IMR-90 (cell line): ENCODE measurements at regions not wholly inside any gene's neighbourhood (a gene's known extent, or its start where the extent isn't known, plus 50 kb on each side); places are given as distances from the start of the nearest gene placed in this dataset.

ENCODE experiments used
- ATAC-seq: fragments of 200-7000 bp; cut with Tn5 transposase; 2 replicates; pipeline ENCODE4 v1.9.1; 2020; ENCODE audit warnings: low read depth, mild to moderate bottlenecking, moderate library complexity
- BruUV-seq: library from RNA; stranded (reverse); fragments of 400-500 nt; replicated peaks from 2 replicates; lab custom pipeline; 2021; lab: Mats Ljungman, UMichigan
- CTCF ChIA-PET: fragments of 300-600 bp; formaldehyde crosslinking; extraction: SDS; loops from one replicate; lab custom pipeline; 2021; ENCODE audit warnings: antibody characterized with exemption; lab: Yijun Ruan, JAX
- POLR2A ChIA-PET: fragments of 300-600 bp; sonication (Branson Sonifier 250); formaldehyde crosslinking; loops from one replicate; lab custom pipeline; 2022; ENCODE audit warnings: antibody characterized with exemption; ENCODE audit not compliant: unreplicated experiment; lab: Charles Lee
- DNase-seq: peaks from one replicate; pipeline ENCODE4 v3.0.0; 2013
- H2AFZ ChIP-seq: replicated peaks from 2 replicates; pipeline ENCODE3; 2013; ENCODE audit warnings: low read length, mild to moderate bottlenecking; ENCODE audit not compliant: poor library complexity
- H2AK5ac ChIP-seq: 2 replicates; pipeline ENCODE4 v1.6.1; 2013; ENCODE audit warnings: low read depth, low read length, inconsistent platforms
- H2AK9ac ChIP-seq: replicated peaks from 2 replicates; pipeline ENCODE3; 2013; ENCODE audit warnings: mild to moderate bottlenecking, low read depth, low read length, moderate library complexity; ENCODE audit not compliant: poor library complexity
- H2BK120ac ChIP-seq: 2 replicates; pipeline ENCODE4 v1.6.1; 2013; ENCODE audit warnings: low read depth, low read length, inconsistent platforms
- H2BK15ac ChIP-seq: 3 replicates; pipeline ENCODE4 v1.6.1; 2013; ENCODE audit warnings: low read depth, low read length, inconsistent platforms
- H2BK20ac ChIP-seq: 2 replicates; pipeline ENCODE4 v1.6.1; 2013; ENCODE audit warnings: low read depth, mild to moderate bottlenecking, inconsistent platforms, low read length, moderate library complexity
- H2BK5ac ChIP-seq: 2 replicates; pipeline ENCODE4 v1.6.1; 2013; ENCODE audit warnings: mild to moderate bottlenecking, low read depth, low read length, inconsistent platforms; ENCODE audit not compliant: poor library complexity, severe bottlenecking
- H3K14ac ChIP-seq: replicated peaks from 2 replicates; pipeline ENCODE4 v1.6.1; 2013; ENCODE audit warnings: low read depth, low read length, inconsistent platforms
- H3K18ac ChIP-seq: 2 replicates; pipeline ENCODE4 v1.6.1; 2013; ENCODE audit warnings: low read depth, low read length, control low read depth
- H3K23ac ChIP-seq: 2 replicates; pipeline ENCODE4 v1.6.1; 2013; ENCODE audit warnings: low read depth, low read length, inconsistent platforms
- H3K27ac ChIP-seq: 2 replicates; pipeline ENCODE4 v1.5.1; 2013; ENCODE audit warnings: mild to moderate bottlenecking, control low read depth, low read length; ENCODE audit not compliant: insufficient read depth
- H3K27me3 ChIP-seq: 2 replicates; pipeline ENCODE4 v1.6.1; 2013; ENCODE audit warnings: low read length; ENCODE audit not compliant: control insufficient read depth, insufficient read depth
- H3K36me3 ChIP-seq: 2 replicates; pipeline ENCODE4 v1.6.1; 2013; ENCODE audit warnings: low read length, mixed read lengths; ENCODE audit not compliant: control insufficient read depth, insufficient read depth
- H3K4ac ChIP-seq: 2 replicates; pipeline ENCODE4 v1.6.1; 2013; ENCODE audit warnings: low read depth, low read length, inconsistent platforms
- H3K4me1 ChIP-seq: 2 replicates; pipeline ENCODE4 v1.6.1; 2013; ENCODE audit warnings: low read length, mixed read lengths; ENCODE audit not compliant: control insufficient read depth, insufficient read depth
- H3K4me2 ChIP-seq: 2 replicates; pipeline ENCODE4 v1.6.1; 2013; ENCODE audit warnings: low read depth, mild to moderate bottlenecking, control low read depth, low read length, moderate library complexity
- H3K4me3 ChIP-seq: 2 replicates; pipeline ENCODE4 v1.5.1; 2013; ENCODE audit warnings: low read depth, mild to moderate bottlenecking, control low read depth, low read length, moderate library complexity; ENCODE audit not compliant: insufficient read depth
- H3K56ac ChIP-seq: 2 replicates; pipeline ENCODE4 v1.6.1; 2013; ENCODE audit warnings: low read length, inconsistent platforms; ENCODE audit not compliant: insufficient read depth; ENCODE audit errors: extremely low read depth
- H3K79me1 ChIP-seq, 2 experiments: 2 replicates each; pipeline ENCODE4 v1.6.1; 2013; ENCODE audit warnings: low read length in 2 of 2, inconsistent platforms in 1 of 2, low read depth in 1 of 2
- H3K9ac ChIP-seq: 2 replicates; pipeline ENCODE4 v1.6.1; 2013; ENCODE audit warnings: low read depth, low read length, control low read depth
- H3K9me1 ChIP-seq: 2 replicates; pipeline ENCODE4 v1.6.1; 2013; ENCODE audit warnings: low read length, inconsistent platforms; ENCODE audit not compliant: insufficient read depth
- H3K9me3 ChIP-seq: 2 replicates; pipeline ENCODE4 v1.6.1; 2013; ENCODE audit warnings: low read length; ENCODE audit not compliant: control insufficient read depth, insufficient read depth
- H4K20me1 ChIP-seq: 2 replicates; pipeline ENCODE4 v1.6.1; 2013; ENCODE audit warnings: low read length, inconsistent platforms; ENCODE audit not compliant: insufficient read depth
- H4K5ac ChIP-seq: 2 replicates; pipeline ENCODE4 v1.6.1; 2013; ENCODE audit warnings: mild to moderate bottlenecking, low read depth, low read length, control low read depth
- H4K8ac ChIP-seq, 2 experiments: 2 replicates each; pipeline ENCODE4 v1.6.1; 2013; ENCODE audit warnings: low read depth in 2 of 2, low read length in 2 of 2, control low read depth in 1 of 2, inconsistent platforms in 1 of 2
- H4K91ac ChIP-seq: 2 replicates; pipeline ENCODE4 v1.6.1; 2013; ENCODE audit warnings: low read depth, low read length, inconsistent platforms; ENCODE audit not compliant: insufficient read depth
- CEBPB ChIP-seq: IDR thresholded peaks from 2 replicates; pipeline ENCODE4 v1.6.1; 2012; ENCODE audit warnings: low read depth, low read length, improper control_type of control experiment
- CHD1 ChIP-seq: IDR thresholded peaks from 2 replicates; pipeline ENCODE4 v1.6.1; 2012; ENCODE audit warnings: low read depth, low read length, improper control_type of control experiment
- CTCF ChIP-seq: conservative IDR thresholded peaks from 2 replicates; pipeline ENCODE4 v1.5.1; 2012; ENCODE audit warnings: mild to moderate bottlenecking, low read depth, low read length, improper control_type of control experiment
- ELK1 ChIP-seq: fragments of 150-350 bp; IDR thresholded peaks from 2 replicates; pipeline ENCODE4 v1.6.1; 2016; ENCODE audit warnings: low read depth, mild to moderate bottlenecking, low read length, moderate library complexity, borderline replicate concordance
- FOS ChIP-seq: fragments of 150-350 bp; IDR thresholded peaks from 2 replicates; pipeline ENCODE4 v1.6.1; 2016; ENCODE audit warnings: low read depth, low read length
- MAFK ChIP-seq: IDR thresholded peaks from 2 replicates; pipeline ENCODE4 v1.6.1; 2012; ENCODE audit warnings: low read depth, low read length, improper control_type of control experiment
- MAZ ChIP-seq: IDR thresholded peaks from 2 replicates; pipeline ENCODE4 v1.6.1; 2012; ENCODE audit warnings: low read depth, mild to moderate bottlenecking, low read length, improper control_type of control experiment, moderate library complexity, borderline replicate concordance
- MXI1 ChIP-seq: IDR thresholded peaks from 2 replicates; pipeline ENCODE4 v1.6.1; 2012; ENCODE audit warnings: low read depth, mild to moderate bottlenecking, low read length, moderate library complexity, borderline replicate concordance
- NFE2L2 ChIP-seq: fragments of 150-350 bp; IDR thresholded peaks from 2 replicates; pipeline ENCODE4 v1.6.1; 2016; ENCODE audit warnings: low read depth, mild to moderate bottlenecking, low read length
- RAD21 ChIP-seq: IDR thresholded peaks from 2 replicates; pipeline ENCODE4 v1.6.1; 2012; ENCODE audit warnings: low read length, improper control_type of control experiment
- RCOR1 ChIP-seq: IDR thresholded peaks from 2 replicates; pipeline ENCODE4 v1.6.1; 2012; ENCODE audit warnings: mild to moderate bottlenecking, low read length, improper control_type of control experiment; ENCODE audit not compliant: insufficient replicate concordance
- RFX5 ChIP-seq: IDR thresholded peaks from 2 replicates; pipeline ENCODE4 v1.8.0; 2012; ENCODE audit warnings: low read depth, mild to moderate bottlenecking, low read length, moderate library complexity
- SMC3 ChIP-seq: fragments of 150-350 bp; IDR thresholded peaks from 2 replicates; pipeline ENCODE4 v1.6.1; 2016; ENCODE audit warnings: low read depth, mild to moderate bottlenecking, antibody characterized with exemption, low read length, moderate library complexity
- USF2 ChIP-seq: fragments of 150-350 bp; IDR thresholded peaks from 2 replicates; pipeline ENCODE4 v1.6.1; 2017; ENCODE audit warnings: mild to moderate bottlenecking, antibody characterized with exemption, low read length, low read depth
- WGBS, 2 experiments: methylation state at CpG; one replicate each; pipeline versions ENCODE4 v1.1.5 to v1.1.7; 2013; ENCODE audit warnings: missing lambda C conversion rate in 2 of 2; ENCODE audit not compliant: insufficient read length in 1 of 2; ENCODE audit errors: extremely low coverage in 2 of 2; 5-methylcytosine and 5-hydroxymethylcytosine counted together
- dilution Hi-C: fragments of 300-500 bp; cut with HindIII; formaldehyde crosslinking; loops from one replicate; pipeline ENCODE4 v1.14.3; 2018; ENCODE audit warnings: low sequenced_read_pairs; ENCODE audit not compliant: unreplicated experiment
- in situ Hi-C: fragments of 300-500 bp; cut with MboI; formaldehyde crosslinking; loops from 3 replicates; pipeline ENCODE4 v1.14.3; 2019; ENCODE audit warnings: low sequenced_read_pairs, inconsistent platforms, mixed read lengths
- intact Hi-C: fragments of 100-400 bp; cut with micrococcal nuclease; formaldehyde crosslinking; loops from 2 replicates; pipeline ENCODE4 v1.10.0; 2022

GRCh38 chr1:228868731-228869024, 133.4 kb downstream of the RHOU start:
- no peak overlapping the region for H3K4me2 ChIP-seq
- no peak overlapping the region for H2AK5ac ChIP-seq
- no peak overlapping the region for H3K27ac ChIP-seq
- ATAC-seq (no peak), DNase-seq (no peak)
- H2AFZ ChIP-seq: no peak overlapping the region
- intact Hi-C loops: no loop called here
- H3K9me1 ChIP-seq: no peaks in the 10 kb centered on the region
- no peaks in the 10 kb centered on the region for H3K79me1 ChIP-seq
- H2BK5ac ChIP-seq: no peak overlapping the region
- H4K5ac ChIP-seq: no peak overlapping the region
- dilution Hi-C loops: no loop called here
- no peak overlapping the region for H3K23ac ChIP-seq
- ChIA-PET POLR2A (no interaction called here), CTCF (interaction anchor here (1.2 kb wide), 1 partner anchor 15 kb away, joined by 3 read pairs; no protein-coding TSS in a partner anchor)
- H3K14ac ChIP-seq: no peak overlapping the region
- H3K9me3 ChIP-seq: no peaks in the 10 kb centered on the region
- TF ChIP-seq FOS: no peak
- TF ChIP-seq RAD21: no peak
- no peak for TF ChIP-seq MXI1
- TF ChIP-seq RFX5: no peak
- no peak for TF ChIP-seq CHD1
- TF ChIP-seq RCOR1: no peak
- TF ChIP-seq CEBPB: no peak
- TF ChIP-seq MAFK: no peak
- no peak for TF ChIP-seq USF2
- no peak for TF ChIP-seq ELK1
- no peak for TF ChIP-seq SMC3
- no peak for TF ChIP-seq CTCF
- no peak for TF ChIP-seq MAZ
- TF ChIP-seq NFE2L2: no peak
- no peak overlapping the region for H4K8ac ChIP-seq
- H3K4me3 ChIP-seq: no peak overlapping the region
- no TSS peak for BruUV-seq
- no peak overlapping the region for H3K18ac ChIP-seq
- H3K4me1 ChIP-seq: peaks cover 10% of the 10 kb centered on the region; the same call in 1 of the 2 replicates
- H3K9ac ChIP-seq: no peak overlapping the region
- no peak overlapping the region for H2BK15ac ChIP-seq
- H3K56ac ChIP-seq: no peak overlapping the region
- no peak overlapping the region for H2AK9ac ChIP-seq
- no CpG with 5 or more reads among the region's 3 CpGs for WGBS, 2 experiments
- in situ Hi-C loops: no loop called here
- H4K91ac ChIP-seq: no peak overlapping the region
- no peaks in the 10 kb centered on the region for H4K20me1 ChIP-seq
- peaks cover 12% of the 10 kb centered on the region for H3K27me3 ChIP-seq
- no peak overlapping the region for H2BK20ac ChIP-seq
- no peak overlapping the region for H3K4ac ChIP-seq
- H2BK120ac ChIP-seq: no peak overlapping the region
- no peaks in the 10 kb centered on the region for H3K36me3 ChIP-seq
